ENCODE measurements at regions not wholly inside any gene's neighbourhood (a gene's known extent, or its start where the extent isn't known, plus 50 kb on each side); places are given as distances from the start of the nearest gene placed in this dataset.
A peak's percentile ranks its signal among the peaks of the same experiment; 100 is the strongest.

GRCh38 chr6:71478834-71479541 is 190.4 kb downstream of the OGFRL1 start:
- DNase-seq (ENCODE audit: low spot score in 2 of 2), result no peak
- peak overlapping the region; percentile 64 to 90 (median 76) for H3K27ac ChIP-seq
- no peak overlapping the region for H3K4me3 ChIP-seq
- H3K36me3 ChIP-seq, result no peaks in the 10 kb centered on the region
- TF ChIP-seq EP300 (IDR thresholded peaks at IDR 0.05), result peak; percentile 66 to 89
- no peak for TF ChIP-seq POLR2A (IDR thresholded peaks at IDR 0.05)
- no peaks in the 10 kb centered on the region for H3K27me3 ChIP-seq
- H3K4me1 ChIP-seq, result peaks cover 0 to 57% (median 19%) of the 10 kb centered on the region in 4 donors
- H3K9me3 ChIP-seq, result no peaks in the 10 kb centered on the region
- 15 to 32% methylated on average over 2 of the region's 2 CpGs for WGBS, 2 donors

- no peaks in the 10 kb centered on the region for H3K27me3 ChIP-seq
These were observed 192.0 kb downstream of the OGFRL1 start for GRCh38 chr6:71480577-71480976.

GRCh38 chr6:71481011-71481410 is 192.4 kb downstream of the OGFRL1 start:
- H3K27ac ChIP-seq, result peak overlapping the region in 2 of 4 donors; percentile 86 to 90
- no peak for DNase-seq (ENCODE audit: low spot score in 2 of 2)
- H3K9me3 ChIP-seq, result no peaks in the 10 kb centered on the region
- no peaks in the 10 kb centered on the region for H3K36me3 ChIP-seq
- WGBS, 2 donors, result 78 to 82% methylated on average over 1 of the region's 1 CpG
- no peak overlapping the region for H3K4me3 ChIP-seq
- peaks cover 0 to 49% (median 19%) of the 10 kb centered on the region in 4 donors for H3K4me1 ChIP-seq
- no peaks in the 10 kb centered on the region for H3K27me3 ChIP-seq
- TF ChIP-seq CTCF (IDR thresholded peaks at IDR 0.05), result no peak
- no peak for TF ChIP-seq EP300 (IDR thresholded peaks at IDR 0.05)
- no peak for TF ChIP-seq POLR2A (IDR thresholded peaks at IDR 0.05)

More at GRCh38 chr6:71480577-71480976, 192.0 kb downstream of the OGFRL1 start:
- TF ChIP-seq POLR2A (IDR thresholded peaks at IDR 0.05) (no peak), EP300 (IDR thresholded peaks at IDR 0.05) (no peak), CTCF (IDR thresholded peaks at IDR 0.05) (no peak)
- Histone ChIP-seq H3K4me1 (peaks cover 0 to 49% (median 19%) of the 10 kb centered on the region in 4 donors), H3K4me3 (no peak overlapping the region), H3K27ac (peak overlapping the region in 2 of 4 donors; percentile 86 to 90), H3K36me3 (no peaks in the 10 kb centered on the region), H3K9me3 (no peaks in the 10 kb centered on the region)
- no peak for DNase-seq (ENCODE audit: low spot score in 2 of 2)
- WGBS, 2 donors, result 75 to 77% methylated on average over 1 of the region's 1 CpG

GRCh38 chr6:71481801-71482200 is 193.2 kb downstream of the OGFRL1 start:
- Histone ChIP-seq H3K4me3 (no peak overlapping the region), H3K36me3 (no peaks in the 10 kb centered on the region), H3K27ac (peak overlapping the region in 1 of 4 donors; percentile 86), H3K4me1 (peaks cover 0 to 48% (median 19%) of the 10 kb centered on the region in 4 donors), H3K27me3 (no peaks in the 10 kb centered on the region), H3K9me3 (no peaks in the 10 kb centered on the region)
- TF ChIP-seq EP300 (IDR thresholded peaks at IDR 0.05) (no peak), POLR2A (IDR thresholded peaks at IDR 0.05) (no peak), CTCF (IDR thresholded peaks at IDR 0.05) (no peak)
- no peak for DNase-seq (ENCODE audit: low spot score in 2 of 2)

GRCh38 chr6:71482742-71483141 is 194.1 kb downstream of the OGFRL1 start:
- WGBS, 2 donors, result 77 to 80% methylated on average over 2 of the region's 2 CpGs

More at GRCh38 chr6:71482742-71483141, 194.1 kb downstream of the OGFRL1 start:
- TF ChIP-seq POLR2A (IDR thresholded peaks at IDR 0.05) (no peak), CTCF (IDR thresholded peaks at IDR 0.05) (peak; percentile 19 to 28 (median 25))
- DNase-seq (ENCODE audit: low spot score in 2 of 2), result no peak
- Histone ChIP-seq H3K4me3 (no peak overlapping the region), H3K27ac (no peak overlapping the region), H3K36me3 (no peaks in the 10 kb centered on the region), H3K27me3 (no peaks in the 10 kb centered on the region), H3K9me3 (no peaks in the 10 kb centered on the region), H3K4me1 (peaks cover 0 to 41% (median 19%) of the 10 kb centered on the region in 4 donors)
